HCT116 (cell line): ENCODE measurements at regions not wholly inside any gene's neighbourhood (a gene's known extent, or its start where the extent isn't known, plus 50 kb on each side); places are given as distances from the start of the nearest gene placed in this dataset.

Source experiments
- ATAC-seq: fragments of 200-7000 bp; cut with Tn5 transposase; 2 replicates; pipeline ENCODE4 v1.9.1; 2020; ENCODE audit warnings: mild to moderate bottlenecking, moderate library complexity
- BruUV-seq: library from RNA; stranded (reverse); fragments of 400-500 nt; replicated peaks from 2 replicates; lab custom pipeline; 2021; lab: Mats Ljungman, UMichigan
- CTCF ChIA-PET: fragments of 300-600 bp; sonication (Branson Sonifier 250); formaldehyde crosslinking; loops from one replicate; lab custom pipeline; 2021; ENCODE audit warnings: antibody characterized with exemption; lab: Charles Lee
- POLR2A ChIA-PET: fragments of 300-600, 350-600 bp; sonication (Branson Sonifier 250); formaldehyde crosslinking; loops from one replicate; lab custom pipeline; 2021; ENCODE audit warnings: antibody characterized with exemption; lab: Charles Lee
- RAD21 ChIA-PET, 2 experiments: fragments of 300-600 bp; sonication (Branson Sonifier 250); formaldehyde crosslinking; loops; one replicate each; lab custom pipeline; 2023; ENCODE audit warnings: low total read pairs in 2 of 2; ENCODE audit not compliant: uncharacterized antibody in 2 of 2, unreplicated experiment in 2 of 2, low non-redundant PET in 1 of 2; lab: Charles Lee
- DNase-seq: peaks from one replicate; pipeline ENCODE4 v3.0.0-alpha.2; 2010; ENCODE audit warnings: low read depth, low spot score
- H2AFZ ChIP-seq: fragments of 200-600 bp; shearing (Covaris generic), sonication (generic); 2 replicates; pipeline ENCODE4 v1.6.1; 2017; ENCODE audit warnings: low read depth, mixed run types, mixed read lengths, antibody characterized with exemption, low read length; ENCODE audit not compliant: poor library complexity, severe bottlenecking
- H3K27ac ChIP-seq: 2 replicates; pipeline ENCODE4 v1.5.1; 2012; ENCODE audit warnings: low read depth, low read length
- H3K27me3 ChIP-seq: fragments of 200-600 bp; sonication (generic); 2 replicates; pipeline ENCODE4 v1.6.1; 2016; ENCODE audit warnings: mixed run types, low read length, mixed read lengths; ENCODE audit not compliant: insufficient read depth
- H3K36me3 ChIP-seq, 2 experiments: fragments of 200-500 bp in 1 of 2; fragments of 200-600 bp in 1 of 2; sonication (Bioruptor generic) in 1 of 2; sonication (generic) in 1 of 2; 2 replicates each; pipeline versions ENCODE4 v1.5.1 to v1.6.1; 2014 to 2016; ENCODE audit warnings: low read length in 2 of 2, inconsistent platforms in 1 of 2, mixed read lengths in 1 of 2, mixed run types in 1 of 2; ENCODE audit not compliant: insufficient read depth in 2 of 2, control insufficient read depth in 1 of 2
- H3K4me1 ChIP-seq, 2 experiments: fragments of 200-600 bp in 1 of 2; sonication (generic) in 1 of 2; 2 replicates each; pipeline versions ENCODE4 v1.5.1 to v1.6.1; 2012 to 2017; ENCODE audit warnings: low read length in 2 of 2, inconsistent platforms in 1 of 2, mild to moderate bottlenecking in 1 of 2, mixed read lengths in 1 of 2, mixed run types in 1 of 2, moderate library complexity in 1 of 2; ENCODE audit not compliant: insufficient read depth in 2 of 2, control insufficient read depth in 1 of 2
- H3K4me2 ChIP-seq: fragments of 200-600 bp; sonication (generic); 2 replicates; pipeline ENCODE4 v1.6.1; 2017; ENCODE audit warnings: mixed run types, low read length, mixed read lengths
- H3K4me3 ChIP-seq, 2 experiments: fragments of 200-600 bp in 1 of 2; sonication (generic) in 1 of 2; replicated peaks in 1 of 2; 2 replicates each; pipeline ENCODE4 v1.5.1; 2011 to 2016; ENCODE audit warnings: low read length in 2 of 2, control low read depth in 1 of 2, low read depth in 1 of 2, mild to moderate bottlenecking in 1 of 2, mixed read lengths in 1 of 2, mixed run types in 1 of 2
- H3K79me2 ChIP-seq: fragments of 200-600 bp; sonication (generic); 2 replicates; pipeline ENCODE4 v1.6.1; 2017; ENCODE audit warnings: mild to moderate bottlenecking, mixed run types, low read length, moderate library complexity, mixed read lengths; ENCODE audit not compliant: insufficient read depth
- H3K9ac ChIP-seq: fragments of 200-600 bp; sonication (generic); 2 replicates; pipeline ENCODE4 v1.6.1; 2016; ENCODE audit warnings: low read length, mixed read lengths
- H3K9me2 ChIP-seq: fragments of 200-600 bp; sonication (generic), shearing (Covaris generic); 2 replicates; pipeline ENCODE4 v1.6.1; 2017; ENCODE audit warnings: mixed run types, mild to moderate bottlenecking, moderate library complexity; ENCODE audit not compliant: insufficient read depth
- H3K9me3 ChIP-seq, 2 experiments: fragments of 200-500 bp in 1 of 2; fragments of 200-600 bp in 1 of 2; sonication (Bioruptor generic) in 1 of 2; sonication (generic) in 1 of 2; 2 replicates each; pipeline ENCODE4 v1.6.1; 2014 to 2017; ENCODE audit warnings: low read length in 2 of 2, mixed read lengths in 2 of 2, inconsistent platforms in 1 of 2, low read depth in 1 of 2, mild to moderate bottlenecking in 1 of 2, mixed run types in 1 of 2, moderate library complexity in 1 of 2; ENCODE audit not compliant: control insufficient read depth in 1 of 2, insufficient read depth in 1 of 2
- H4K20me1 ChIP-seq: fragments of 200-600 bp; sonication (generic), shearing (Covaris generic); 2 replicates; pipeline ENCODE4 v1.6.1; 2017; ENCODE audit warnings: mixed run types, mild to moderate bottlenecking, moderate library complexity; ENCODE audit not compliant: insufficient read depth
- ATF3 ChIP-seq: IDR thresholded peaks from 2 replicates; pipeline ENCODE4 v1.6.1; 2012
- CEBPB ChIP-seq: IDR thresholded peaks from 2 replicates; pipeline ENCODE4 v1.6.1; 2012; ENCODE audit warnings: low read depth
- EGR1 ChIP-seq: IDR thresholded peaks from 2 replicates; pipeline ENCODE4 v1.6.1; 2012; ENCODE audit warnings: low read depth
- EZH2 ChIP-seq: fragments of 200-600 bp; sonication (generic); IDR thresholded peaks from 2 replicates; pipeline ENCODE4 v1.6.1; 2017; ENCODE audit warnings: antibody characterized with exemption, mixed run types
- MAX ChIP-seq: IDR thresholded peaks from 2 replicates; pipeline ENCODE4 v1.6.1; 2012
- REST ChIP-seq: IDR thresholded peaks from 2 replicates; pipeline ENCODE4 v1.6.1; 2012; ENCODE audit warnings: low read depth
- SRF ChIP-seq: IDR thresholded peaks from 2 replicates; pipeline ENCODE4 v1.6.1; 2012; ENCODE audit warnings: low read depth
- YY1 ChIP-seq: IDR thresholded peaks from 2 replicates; pipeline ENCODE4 v1.6.1; 2011; ENCODE audit warnings: low read length, low read depth, moderate library complexity, mild to moderate bottlenecking; ENCODE audit not compliant: insufficient replicate concordance; ENCODE audit errors: extremely low read depth
- ZBTB33 ChIP-seq: IDR thresholded peaks from 2 replicates; pipeline ENCODE4 v1.6.1; 2011; ENCODE audit warnings: mild to moderate bottlenecking, low read length, moderate library complexity; ENCODE audit not compliant: insufficient replicate concordance; ENCODE audit errors: extremely low read depth
- ZFX ChIP-seq: fragments of 450-650 bp; IDR thresholded peaks from 2 replicates; pipeline ENCODE4 v1.6.1; 2017
- intact Hi-C: fragments of 100-400 bp; cut with micrococcal nuclease; formaldehyde crosslinking; loops from 2 replicates; pipeline ENCODE4 v1.10.0; 2022

DNA sequence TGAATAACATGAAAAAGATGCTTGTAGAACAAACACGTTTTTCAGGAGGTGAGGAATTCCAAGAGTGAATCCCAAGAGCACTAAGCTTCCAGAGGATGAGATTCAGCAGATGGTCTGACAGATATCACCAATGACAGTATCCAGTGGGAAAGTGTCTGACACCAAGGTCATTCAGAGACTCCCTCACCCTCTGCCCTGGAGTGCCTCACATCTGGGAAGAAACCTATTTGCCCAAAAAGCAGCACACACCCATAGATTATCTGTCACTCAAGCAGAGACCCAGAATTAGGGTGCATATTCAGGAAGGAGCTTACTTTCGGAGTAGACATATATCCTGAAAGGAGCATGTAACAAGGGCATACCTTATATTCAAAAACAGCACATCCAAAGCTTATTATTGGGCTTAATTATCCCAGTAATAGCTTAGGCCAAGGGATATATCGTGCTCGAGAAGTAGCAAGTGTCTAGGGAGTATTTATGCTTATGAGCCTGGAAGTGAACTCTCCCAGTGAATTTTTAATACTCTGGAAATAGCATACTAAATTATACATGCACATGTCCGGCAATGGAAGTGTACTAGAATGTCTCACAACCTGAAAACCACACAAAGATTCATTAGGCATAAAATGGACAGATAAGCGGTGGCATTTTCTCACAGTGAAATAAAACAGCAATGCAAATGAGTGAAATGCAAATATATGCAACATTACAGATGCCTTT lies 998.1 kb upstream of the TMEM132C start:
- Histone ChIP-seq H3K4me2 (no peak overlapping the region), H3K79me2 (no peaks in the 10 kb centered on the region), H3K9me2 (no peaks in the 10 kb centered on the region), H3K27me3 (peaks cover 16% of the 10 kb centered on the region; the same call in 1 of the 2 replicates), H4K20me1 (no peaks in the 10 kb centered on the region), H3K4me3 (no peak overlapping the region), H2AFZ (no peak overlapping the region), H3K36me3 (no peaks in the 10 kb centered on the region), H3K4me1 (no peaks in the 10 kb centered on the region), H3K27ac (no peak overlapping the region), H3K9ac (no peak overlapping the region), H3K9me3 (no peaks in the 10 kb centered on the region)
- CTCF ChIA-PET, result no interaction called here
- TF ChIP-seq CEBPB (no peak), YY1 (no peak), EZH2 (no peak), ATF3 (no peak), EGR1 (no peak), ZFX (no peak), REST (no peak), ZBTB33 (no peak), SRF (no peak), MAX (no peak)
- BruUV-seq, result no TSS peak
- POLR2A ChIA-PET, result no interaction called here
- ATAC-seq, result no peak
- RAD21 ChIA-PET, result no interaction called here
- DNase-seq, result no peak
- intact Hi-C loops, result no loop called here
